NB4 (cell line): ENCODE measurements at regions not wholly inside any gene's neighbourhood (a gene's known extent, or its start where the extent isn't known, plus 50 kb on each side); places are given as distances from the start of the nearest gene placed in this dataset.

Source experiments
- CTCF ChIP-seq: IDR thresholded peaks from one replicate; pipeline ENCODE4 v1.5.1; 2012; ENCODE audit warnings: low read depth, low read length
- MYC ChIP-seq: IDR thresholded peaks from 2 replicates; pipeline ENCODE4 v1.6.1; 2011; ENCODE audit warnings: low read depth, low read length
- POLR2A ChIP-seq: IDR thresholded peaks from 2 replicates; pipeline ENCODE4 v1.6.1; 2011; ENCODE audit warnings: mild to moderate bottlenecking; ENCODE audit not compliant: insufficient read length; ENCODE audit errors: extremely low read depth
- TF ChIP-seq, protein P1 (sequence below): IDR thresholded peaks from 2 replicates; pipeline ENCODE4 v1.6.1; 2011; ENCODE audit warnings: low read depth, low read length

DNA sequence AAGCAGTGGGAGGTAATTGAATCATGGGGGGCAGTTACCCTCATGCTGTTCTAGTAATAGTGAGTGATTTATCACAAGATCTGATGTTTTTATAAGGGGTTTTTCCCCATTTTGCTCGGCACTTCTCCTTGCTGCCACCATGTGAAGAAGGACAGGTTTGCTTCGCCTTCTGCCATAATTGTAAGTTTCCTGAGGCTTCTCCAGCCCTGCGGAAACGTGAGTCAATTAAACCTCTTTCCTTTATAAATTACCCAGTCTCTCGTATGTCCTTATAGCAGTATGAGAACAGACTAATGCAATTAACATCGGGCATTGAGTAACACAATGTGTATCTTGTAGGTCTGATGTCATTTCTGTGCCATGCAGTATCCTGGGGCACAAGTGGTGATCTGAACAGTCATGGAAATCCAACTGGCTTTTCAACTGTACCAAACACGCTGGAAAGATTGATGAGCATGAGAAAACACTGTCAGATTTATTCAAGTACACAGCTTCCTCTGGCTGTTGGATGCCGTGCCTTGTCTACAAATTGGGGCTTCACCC is 208.6 kb upstream of the KIAA1217 start:
- TF ChIP-seq CTCF, result no peak
- no peak for TF ChIP-seq POLR2A
- TF ChIP-seq, protein P1, sequence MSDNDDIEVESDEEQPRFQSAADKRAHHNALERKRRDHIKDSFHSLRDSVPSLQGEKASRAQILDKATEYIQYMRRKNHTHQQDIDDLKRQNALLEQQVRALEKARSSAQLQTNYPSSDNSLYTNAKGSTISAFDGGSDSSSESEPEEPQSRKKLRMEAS, result no peak
- no peak for TF ChIP-seq MYC
